Stimulated activated CD4-positive, alpha-beta T cell treated with anti-CD3 and anti-CD28 coated beads, Interleukin-2, amount 100 ng/mL, for 24 hours (primary cell): ENCODE measurements at regions not wholly inside any gene's neighbourhood (a gene's known extent, or its start where the extent isn't known, plus 50 kb on each side); places are given as distances from the start of the nearest gene placed in this dataset.
"Not testable (repeated sequence)": the region's sequence is repeated elsewhere in the genome, so short reads cannot be mapped to it uniquely, and the experiment has no call there.

Source experiments
- DNase-seq, 2 donors: peaks; one replicate each; pipeline ENCODE4 v3.0.0-alpha.2; 2020

- DNase-seq: no peak
These were observed 277.1 kb upstream of the PRKX start for GRCh38 chrX:3990569-3990968.

- not testable (repeated sequence) for DNase-seq
These were observed 258.8 kb upstream of the PRKX start for GRCh38 chrX:3972104-3972858.

- DNase-seq: no peak
These were observed 255.3 kb upstream of the PRKX start for GRCh38 chrX:3968749-3969148.

- no peak for DNase-seq
These were observed 250.5 kb upstream of the PRKX start for GRCh38 chrX:3963980-3964379.

GRCh38 chrX:3962511-3963311 lies 249.3 kb upstream of the PRKX start:
- DNase-seq: no peak

GRCh38 chrX:3960952-3961351 lies 247.5 kb upstream of the PRKX start:
- DNase-seq: no peak

- no peak for DNase-seq
These were observed 238.4 kb upstream of the PRKX start for GRCh38 chrX:3951859-3952258.

- DNase-seq: no peak
These were observed 236.9 kb upstream of the PRKX start for GRCh38 chrX:3950373-3950772.

GRCh38 chrX:3943965-3944364 lies 230.5 kb upstream of the PRKX start:
- DNase-seq: no peak

GRCh38 chrX:3940000-3940610 lies 226.7 kb upstream of the PRKX start:
- no peak for DNase-seq

GRCh38 chrX:3938587-3938986 lies 225.1 kb upstream of the PRKX start:
- no peak for DNase-seq

GRCh38 chrX:3935196-3935595 lies 221.7 kb upstream of the PRKX start:
- not testable (repeated sequence) for DNase-seq

- not testable (repeated sequence) for DNase-seq
These were observed 207.1 kb upstream of the PRKX start for GRCh38 chrX:3920424-3921017.

GRCh38 chrX:3919668-3920423 lies 206.4 kb upstream of the PRKX start:
- DNase-seq: not testable (repeated sequence)

- DNase-seq: not testable (repeated sequence)
These were observed 201.4 kb upstream of the PRKX start for GRCh38 chrX:3914813-3915212.

- not testable (repeated sequence) for DNase-seq
These were observed 200.6 kb upstream of the PRKX start for GRCh38 chrX:3914059-3914458.

- DNase-seq: not testable (repeated sequence)
These were observed 197.6 kb upstream of the PRKX start for GRCh38 chrX:3911012-3911411.

- not testable (repeated sequence) for DNase-seq
These were observed 197.2 kb upstream of the PRKX start for GRCh38 chrX:3910611-3911010.

GRCh38 chrX:3905522-3906258 lies 192.2 kb upstream of the PRKX start:
- not testable (repeated sequence) for DNase-seq

- not testable (repeated sequence) for DNase-seq
These were observed 188.8 kb upstream of the PRKX start for GRCh38 chrX:3902222-3902621.

- DNase-seq: not testable (repeated sequence)
These were observed 183.3 kb upstream of the PRKX start for GRCh38 chrX:3896755-3897154.

GRCh38 chrX:3882553-3882920 lies 169.1 kb upstream of the PRKX start:
- DNase-seq: not testable (repeated sequence)
